GM18873 (cell line): ENCODE measurements at regions not wholly inside any gene's neighbourhood (a gene's known extent, or its start where the extent isn't known, plus 50 kb on each side); places are given as distances from the start of the nearest gene placed in this dataset.

Experiments
- ATAC-seq: cut with Tn5 transposase; IDR thresholded peaks from one replicate; pipeline ENCODE4 v1.9.1; 2021; ENCODE audit warnings: mild to moderate bottlenecking, moderate library complexity, moderate number of reproducible peaks; ENCODE audit not compliant: unreplicated experiment, low FRiP score

DNA sequence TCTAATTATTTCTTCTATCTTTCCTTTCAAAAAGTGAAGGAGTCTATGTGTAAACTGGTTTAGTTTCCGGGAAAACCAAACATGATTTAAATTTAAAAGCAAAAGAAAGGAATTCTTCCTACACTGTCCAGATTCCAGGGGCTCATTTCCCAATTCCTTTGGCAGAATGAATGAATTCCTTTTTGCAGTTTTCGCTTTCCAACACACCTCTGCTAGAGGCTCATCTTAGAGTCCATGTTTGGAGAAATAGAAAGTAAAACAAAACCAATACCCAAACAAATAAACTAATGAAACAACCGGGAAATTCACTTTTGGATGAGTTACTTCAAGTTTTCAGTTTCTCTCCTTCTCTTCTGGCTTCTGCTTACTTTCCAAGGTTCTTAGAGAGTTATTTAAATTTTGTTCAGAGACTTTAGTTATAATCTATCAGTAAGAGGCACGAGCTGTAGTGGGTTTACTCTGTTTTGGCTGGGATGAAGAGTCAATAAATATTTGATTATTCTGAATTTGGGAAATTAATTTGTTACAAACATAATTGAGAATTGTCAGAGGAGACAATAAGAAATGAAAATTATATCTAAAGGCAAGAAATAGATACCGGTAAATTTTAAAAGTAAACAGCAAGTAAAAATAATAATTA, 365.0 kb upstream of the CDH9 start:
- ATAC-seq, result no peak

GRCh38 chr5:27402828-27403227, 364.4 kb upstream of the CDH9 start:
- no peak for ATAC-seq

GRCh38 chr5:27396998-27397397, 358.6 kb upstream of the CDH9 start:
- no peak for ATAC-seq

- ATAC-seq, result no peak
These were observed 354.3 kb upstream of the CDH9 start for GRCh38 chr5:27392716-27393115.

- ATAC-seq, result no peak
These were observed 351.3 kb upstream of the CDH9 start for GRCh38 chr5:27389696-27390095.

DNA sequence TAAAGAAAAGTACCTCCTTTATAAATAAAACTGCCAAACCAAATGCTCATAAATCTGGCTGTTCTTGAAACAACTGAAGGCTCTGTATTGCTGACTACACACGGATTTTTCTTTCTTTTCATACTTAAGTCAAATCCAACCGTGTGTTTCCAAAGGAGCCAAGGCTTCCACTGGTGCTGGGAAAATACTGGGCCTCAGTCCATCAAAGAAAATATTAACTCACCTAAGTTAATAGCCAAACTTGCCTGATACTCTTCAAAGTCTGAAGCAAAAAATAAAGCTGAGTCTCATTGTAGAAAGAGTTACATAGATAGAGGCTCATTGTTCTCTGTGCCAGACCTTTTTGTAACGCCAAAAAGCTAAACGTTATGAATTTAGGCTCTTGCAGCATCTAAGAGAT, 350.4 kb upstream of the CDH9 start:
- no peak for ATAC-seq

DNA sequence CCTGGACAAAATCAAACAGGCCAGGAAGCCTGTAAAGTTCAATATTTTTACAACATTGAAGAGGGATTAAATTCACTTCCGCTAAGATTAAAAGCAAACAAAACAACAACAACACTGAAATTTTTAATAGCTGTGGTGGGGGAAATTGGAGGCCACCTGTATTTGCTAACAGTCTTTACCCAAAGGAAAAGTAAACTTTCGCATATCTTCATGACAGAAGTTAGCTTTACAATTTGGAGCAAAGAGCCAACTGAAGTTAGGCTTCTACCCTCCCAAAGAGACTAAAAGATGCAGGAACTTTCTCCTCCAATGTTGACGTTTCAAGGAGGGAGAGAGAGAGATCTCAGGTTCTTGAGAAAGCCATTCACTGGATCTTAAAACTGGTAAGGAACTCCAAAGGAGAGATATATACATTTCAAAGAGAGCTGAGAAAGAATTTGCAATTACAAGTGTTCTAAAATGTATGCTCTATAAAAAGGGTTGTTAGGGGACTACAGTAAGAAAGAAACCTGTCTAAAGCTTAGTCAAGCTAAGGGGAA, 349.2 kb upstream of the CDH9 start:
- no peak for ATAC-seq

GRCh38 chr5:27381686-27382085, 343.3 kb upstream of the CDH9 start:
- no peak for ATAC-seq

DNA sequence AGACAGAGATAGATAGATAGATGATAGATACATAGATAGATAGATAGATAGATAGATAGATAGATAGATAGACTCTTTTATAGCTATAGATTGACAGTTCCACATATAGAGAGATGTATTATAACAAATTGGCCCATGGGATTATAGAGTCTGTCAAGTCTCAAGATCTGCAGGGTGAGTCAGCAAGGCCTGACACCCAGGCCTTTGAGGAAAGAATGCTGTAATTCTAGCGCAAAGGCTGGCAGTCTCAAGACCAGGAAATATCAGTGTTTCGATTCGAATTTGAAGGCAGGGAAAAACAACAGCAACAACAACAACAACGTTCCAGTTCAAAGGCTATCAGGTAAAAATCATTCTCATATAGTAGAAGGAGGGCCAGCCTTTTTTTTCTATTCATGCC, 339.2 kb upstream of the CDH9 start:
- ATAC-seq, result no peak

- ATAC-seq, result no peak
These were observed 315.6 kb upstream of the CDH9 start for GRCh38 chr5:27353970-27354369.

DNA sequence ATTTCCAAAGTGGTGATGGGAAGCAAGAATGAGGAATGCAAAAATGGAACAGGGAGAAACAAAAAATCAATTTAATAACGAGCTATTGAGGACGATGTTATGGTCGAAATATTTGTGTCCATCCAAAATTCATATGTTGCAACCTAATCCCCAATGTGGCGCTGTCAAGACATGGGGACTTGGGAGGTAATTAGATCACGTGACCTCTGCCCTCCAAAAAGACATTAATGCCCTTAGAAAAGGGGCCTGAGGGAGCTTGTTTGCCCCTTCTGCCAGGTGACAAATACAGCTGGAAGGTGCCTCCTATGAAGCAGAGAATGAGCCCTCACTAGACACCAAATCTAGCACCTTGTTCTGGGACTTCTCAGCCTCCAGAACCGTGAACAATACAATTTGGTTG, 315.2 kb upstream of the CDH9 start:
- ATAC-seq, result no peak

GRCh38 chr5:27341342-27341741, 303.0 kb upstream of the CDH9 start:
- ATAC-seq, result no peak

GRCh38 chr5:27336817-27337216, 298.4 kb upstream of the CDH9 start:
- ATAC-seq, result no peak

DNA sequence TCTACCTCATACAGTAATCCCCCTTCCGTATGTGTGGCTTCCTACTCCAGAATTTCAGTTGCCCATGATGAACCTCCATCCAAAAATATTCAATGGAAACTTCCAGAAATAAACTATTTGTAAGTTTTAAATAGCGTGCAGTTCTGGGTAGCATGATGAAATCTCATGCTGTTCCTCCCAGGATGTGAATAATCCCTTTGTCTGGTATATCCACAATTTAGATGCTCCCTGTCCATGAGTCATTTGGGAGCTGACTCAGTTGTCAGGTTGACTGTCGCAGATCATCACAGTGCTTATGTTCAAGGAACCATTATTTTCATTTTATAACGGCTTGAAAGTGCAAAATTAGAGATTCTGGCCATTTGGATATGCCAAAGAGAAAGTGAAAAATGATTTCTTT, 290.1 kb upstream of the CDH9 start:
- ATAC-seq, result no peak

- no peak for ATAC-seq
These were observed 287.1 kb upstream of the CDH9 start for GRCh38 chr5:27325513-27325912.

DNA sequence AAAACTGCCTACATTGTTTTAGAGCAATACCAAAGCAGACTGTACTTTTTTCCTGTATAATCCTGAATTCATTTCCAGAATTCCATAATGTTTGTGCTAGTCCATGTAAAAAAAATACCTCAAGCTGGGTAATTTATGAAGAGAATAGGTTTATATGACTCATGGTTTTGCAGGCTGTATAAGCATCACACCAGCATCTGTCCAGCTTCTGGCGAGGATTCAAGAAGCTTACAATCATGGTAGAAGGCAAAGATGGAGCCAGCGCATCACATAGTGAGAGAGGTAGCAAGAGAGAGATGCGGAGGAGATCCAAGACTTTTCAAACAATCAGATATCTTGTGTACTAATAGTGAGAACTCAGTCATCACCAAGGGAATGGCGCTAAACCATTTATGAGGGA, 280.3 kb upstream of the CDH9 start:
- no peak for ATAC-seq

GRCh38 chr5:27316271-27316650, 277.9 kb upstream of the CDH9 start:
- no peak for ATAC-seq

- ATAC-seq, result no peak
These were observed 277.2 kb upstream of the CDH9 start for GRCh38 chr5:27315363-27316270.

- ATAC-seq, result no peak
These were observed 275.2 kb upstream of the CDH9 start for GRCh38 chr5:27313549-27313948.

- ATAC-seq, result no peak
These were observed 274.0 kb upstream of the CDH9 start for GRCh38 chr5:27312291-27312893.

GRCh38 chr5:27311544-27311943, 273.2 kb upstream of the CDH9 start:
- no peak for ATAC-seq
